Panc1 (cell line): ENCODE measurements at regions not wholly inside any gene's neighbourhood (a gene's known extent, or its start where the extent isn't known, plus 50 kb on each side); places are given as distances from the start of the nearest gene placed in this dataset.

Source experiments
- ATAC-seq: fragments of 200-7000 bp; cut with Tn5 transposase; 2 replicates; pipeline ENCODE4 v1.9.1; 2020; ENCODE audit warnings: mild to moderate bottlenecking, moderate library complexity
- BruUV-seq: library from RNA; stranded (reverse); fragments of 400-500 nt; replicated peaks from 2 replicates; lab custom pipeline; 2021; lab: Mats Ljungman, UMichigan
- CTCF ChIA-PET: fragments of 300-600 bp; sonication (Branson Sonifier 250); formaldehyde crosslinking; loops from one replicate; lab custom pipeline; 2022; ENCODE audit warnings: antibody characterized with exemption; lab: Charles Lee
- POLR2A ChIA-PET: fragments of 300-600 bp; sonication (Branson Sonifier 250); formaldehyde crosslinking; loops from one replicate; lab custom pipeline; 2022; ENCODE audit warnings: antibody characterized with exemption; lab: Charles Lee
- DNase-seq: peaks from one replicate; pipeline ENCODE4 v3.0.0-alpha.2; 2010; ENCODE audit warnings: low read depth, low spot score
- H3K27ac ChIP-seq: 2 replicates; pipeline ENCODE4 v1.5.1; 2011; ENCODE audit warnings: mild to moderate bottlenecking, low read length, inconsistent platforms
- H3K27me3 ChIP-seq: fragments of 200-500 bp; sonication (Bioruptor generic); 2 replicates; pipeline ENCODE4 v1.6.0; 2014; ENCODE audit warnings: low read length, inconsistent platforms; ENCODE audit not compliant: control insufficient read depth, insufficient read depth
- H3K36me3 ChIP-seq: fragments of 200-500 bp; sonication (Bioruptor generic); 2 replicates; pipeline ENCODE4 v1.5.1; 2014; ENCODE audit warnings: inconsistent platforms, mild to moderate bottlenecking, low read length, moderate library complexity; ENCODE audit not compliant: control insufficient read depth, insufficient read depth
- H3K4me1 ChIP-seq: 2 replicates; pipeline ENCODE4 v1.5.1; 2011; ENCODE audit warnings: inconsistent platforms, mild to moderate bottlenecking, low read length, moderate library complexity; ENCODE audit not compliant: control insufficient read depth, insufficient read depth
- H3K4me3 ChIP-seq, 2 experiments: 2 replicates each; pipeline ENCODE4 v1.5.1; 2011 to 2012; ENCODE audit warnings: low read depth in 2 of 2, low read length in 2 of 2, mild to moderate bottlenecking in 2 of 2, inconsistent platforms in 1 of 2, moderate library complexity in 1 of 2
- H3K9me3 ChIP-seq: fragments of 200-500 bp; sonication (Bioruptor generic); 2 replicates; pipeline ENCODE4 v1.5.1; 2014; ENCODE audit warnings: low read depth, mild to moderate bottlenecking, inconsistent platforms, low read length, moderate library complexity; ENCODE audit not compliant: control insufficient read depth, insufficient read depth
- POLR2AphosphoS5 ChIP-seq: IDR thresholded peaks from 2 replicates; pipeline ENCODE4 v1.6.1; 2012; ENCODE audit warnings: mild to moderate bottlenecking, low read depth, low read length, moderate library complexity
- SIN3A ChIP-seq: IDR thresholded peaks from 2 replicates; pipeline ENCODE4 v1.6.1; 2012; ENCODE audit warnings: low read depth, mild to moderate bottlenecking, low read length, moderate library complexity, borderline replicate concordance; ENCODE audit not compliant: insufficient read depth
- TCF7L2 ChIP-seq: IDR thresholded peaks from 2 replicates; pipeline ENCODE4 v1.6.1; 2011; ENCODE audit warnings: mild to moderate bottlenecking, low read depth, low read length, inconsistent platforms
- in situ Hi-C: cut with HindIII; loops from 2 replicates; pipeline ENCODE4 v1.10.0; 2016; ENCODE audit warnings: low sequenced_read_pairs, low pct_unique_long_range_greater_than_20kb
- intact Hi-C: fragments of 100-400 bp; cut with micrococcal nuclease; formaldehyde crosslinking; loops from one replicate; pipeline ENCODE4 v1.10.0; 2022; ENCODE audit not compliant: unreplicated experiment
- TF ChIP-seq, protein P1 (sequence below), 2 experiments: IDR thresholded peaks; 2 replicates each; pipeline ENCODE4 v1.6.1; 2011 to 2012; ENCODE audit warnings: low read depth in 2 of 2, control low read depth in 1 of 2, low read length in 1 of 2, mild to moderate bottlenecking in 1 of 2, moderate library complexity in 1 of 2; ENCODE audit not compliant: insufficient read depth in 1 of 2
- TF ChIP-seq, protein P2 (sequence below): fragments of 450-650 bp; IDR thresholded peaks from 2 replicates; pipeline ENCODE4 v1.5.1; 2017; ENCODE audit warnings: mild to moderate bottlenecking

DNA sequence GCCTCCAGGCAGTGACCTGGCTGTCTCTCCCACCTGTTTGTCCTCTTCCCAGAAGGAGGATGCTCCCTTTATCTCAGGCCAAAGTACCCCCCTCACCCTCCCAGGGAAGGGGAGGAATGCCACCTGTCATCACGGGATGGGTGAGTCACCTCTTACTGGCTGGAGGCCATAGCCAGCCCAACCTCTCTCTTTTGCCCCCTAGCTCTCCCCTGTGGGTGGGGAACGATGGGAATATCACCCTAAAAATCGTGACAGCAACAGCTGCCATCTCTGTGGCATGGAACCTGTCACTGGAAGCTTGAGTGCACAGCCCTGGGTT, 137.5 kb upstream of the PTPN1 start:
- BruUV-seq, result no TSS peak
- no peaks in the 10 kb centered on the region for H3K9me3 ChIP-seq
- TF ChIP-seq, protein P1, sequence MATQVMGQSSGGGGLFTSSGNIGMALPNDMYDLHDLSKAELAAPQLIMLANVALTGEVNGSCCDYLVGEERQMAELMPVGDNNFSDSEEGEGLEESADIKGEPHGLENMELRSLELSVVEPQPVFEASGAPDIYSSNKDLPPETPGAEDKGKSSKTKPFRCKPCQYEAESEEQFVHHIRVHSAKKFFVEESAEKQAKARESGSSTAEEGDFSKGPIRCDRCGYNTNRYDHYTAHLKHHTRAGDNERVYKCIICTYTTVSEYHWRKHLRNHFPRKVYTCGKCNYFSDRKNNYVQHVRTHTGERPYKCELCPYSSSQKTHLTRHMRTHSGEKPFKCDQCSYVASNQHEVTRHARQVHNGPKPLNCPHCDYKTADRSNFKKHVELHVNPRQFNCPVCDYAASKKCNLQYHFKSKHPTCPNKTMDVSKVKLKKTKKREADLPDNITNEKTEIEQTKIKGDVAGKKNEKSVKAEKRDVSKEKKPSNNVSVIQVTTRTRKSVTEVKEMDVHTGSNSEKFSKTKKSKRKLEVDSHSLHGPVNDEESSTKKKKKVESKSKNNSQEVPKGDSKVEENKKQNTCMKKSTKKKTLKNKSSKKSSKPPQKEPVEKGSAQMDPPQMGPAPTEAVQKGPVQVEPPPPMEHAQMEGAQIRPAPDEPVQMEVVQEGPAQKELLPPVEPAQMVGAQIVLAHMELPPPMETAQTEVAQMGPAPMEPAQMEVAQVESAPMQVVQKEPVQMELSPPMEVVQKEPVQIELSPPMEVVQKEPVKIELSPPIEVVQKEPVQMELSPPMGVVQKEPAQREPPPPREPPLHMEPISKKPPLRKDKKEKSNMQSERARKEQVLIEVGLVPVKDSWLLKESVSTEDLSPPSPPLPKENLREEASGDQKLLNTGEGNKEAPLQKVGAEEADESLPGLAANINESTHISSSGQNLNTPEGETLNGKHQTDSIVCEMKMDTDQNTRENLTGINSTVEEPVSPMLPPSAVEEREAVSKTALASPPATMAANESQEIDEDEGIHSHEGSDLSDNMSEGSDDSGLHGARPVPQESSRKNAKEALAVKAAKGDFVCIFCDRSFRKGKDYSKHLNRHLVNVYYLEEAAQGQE (IDR thresholded peaks at IDR 0.05; ENCODE audit: insufficient read depth in 1 of 2, low read depth in 2 of 2, low read length in 1 of 2), result no peak
- TF ChIP-seq TCF7L2 (no peak), SIN3A (no peak), POLR2AphosphoS5 (no peak)
- TF ChIP-seq, protein P2, sequence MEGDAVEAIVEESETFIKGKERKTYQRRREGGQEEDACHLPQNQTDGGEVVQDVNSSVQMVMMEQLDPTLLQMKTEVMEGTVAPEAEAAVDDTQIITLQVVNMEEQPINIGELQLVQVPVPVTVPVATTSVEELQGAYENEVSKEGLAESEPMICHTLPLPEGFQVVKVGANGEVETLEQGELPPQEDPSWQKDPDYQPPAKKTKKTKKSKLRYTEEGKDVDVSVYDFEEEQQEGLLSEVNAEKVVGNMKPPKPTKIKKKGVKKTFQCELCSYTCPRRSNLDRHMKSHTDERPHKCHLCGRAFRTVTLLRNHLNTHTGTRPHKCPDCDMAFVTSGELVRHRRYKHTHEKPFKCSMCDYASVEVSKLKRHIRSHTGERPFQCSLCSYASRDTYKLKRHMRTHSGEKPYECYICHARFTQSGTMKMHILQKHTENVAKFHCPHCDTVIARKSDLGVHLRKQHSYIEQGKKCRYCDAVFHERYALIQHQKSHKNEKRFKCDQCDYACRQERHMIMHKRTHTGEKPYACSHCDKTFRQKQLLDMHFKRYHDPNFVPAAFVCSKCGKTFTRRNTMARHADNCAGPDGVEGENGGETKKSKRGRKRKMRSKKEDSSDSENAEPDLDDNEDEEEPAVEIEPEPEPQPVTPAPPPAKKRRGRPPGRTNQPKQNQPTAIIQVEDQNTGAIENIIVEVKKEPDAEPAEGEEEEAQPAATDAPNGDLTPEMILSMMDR, result no peak
- no peaks in the 10 kb centered on the region for H3K36me3 ChIP-seq
- ATAC-seq, result no peak
- peaks cover 15% of the 10 kb centered on the region for H3K4me1 ChIP-seq
- H3K4me3 ChIP-seq, result no peak overlapping the region
- intact Hi-C loops, result no loop called here
- in situ Hi-C loops, result no loop called here
- no peak overlapping the region; the same call in 1 of the 2 replicates for H3K27ac ChIP-seq
- no peak for DNase-seq
- POLR2A ChIA-PET, result no interaction called here
- CTCF ChIA-PET, result no interaction called here
- H3K27me3 ChIP-seq, result no peaks in the 10 kb centered on the region

DNA sequence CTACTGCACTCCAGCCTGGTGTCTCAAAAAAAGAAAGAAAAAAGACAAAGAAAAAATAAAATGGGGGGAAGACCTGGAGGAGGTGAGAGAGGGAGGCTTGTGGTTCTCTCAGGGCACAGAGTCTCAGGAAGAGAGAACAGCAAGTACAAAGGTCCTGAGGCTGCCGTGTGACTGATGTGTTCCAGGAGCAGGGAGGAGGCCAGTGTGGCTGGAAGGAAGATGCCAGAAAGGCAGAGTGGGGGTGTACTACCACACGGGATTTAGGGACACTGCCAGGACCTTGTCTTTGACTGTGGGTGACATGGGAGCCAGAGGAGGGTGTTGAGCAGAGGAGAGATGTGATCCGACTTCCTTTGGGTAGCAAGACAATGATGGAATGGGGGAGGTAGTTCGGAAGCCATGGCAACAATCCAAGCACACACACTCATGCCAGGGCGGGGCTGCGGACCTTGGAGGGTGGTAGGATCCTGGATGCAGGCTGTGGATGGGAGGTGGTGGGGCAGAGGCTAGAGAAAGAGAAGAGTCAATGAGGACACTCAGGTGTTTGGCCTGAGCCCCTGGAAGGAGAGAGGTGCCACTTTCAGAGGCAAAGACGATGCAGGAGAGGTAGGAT, 136.4 kb upstream of the PTPN1 start:
- no peak for TF ChIP-seq TCF7L2
- TF ChIP-seq POLR2AphosphoS5, result no peak
- no peak for TF ChIP-seq SIN3A
- TF ChIP-seq, protein P1 (IDR thresholded peaks at IDR 0.05; ENCODE audit: insufficient read depth in 1 of 2, low read depth in 2 of 2, low read length in 1 of 2), result no peak
- TF ChIP-seq, protein P2, result no peak
- Histone ChIP-seq H3K4me1 (peaks cover 17% of the 10 kb centered on the region), H3K27ac (no peak overlapping the region), H3K27me3 (no peaks in the 10 kb centered on the region), H3K36me3 (no peaks in the 10 kb centered on the region), H3K4me3 (no peak overlapping the region), H3K9me3 (no peaks in the 10 kb centered on the region)
- no peak for DNase-seq
- CTCF ChIA-PET, result no interaction called here
- POLR2A ChIA-PET, result no interaction called here
- BruUV-seq, result no TSS peak
- in situ Hi-C loops (no loop called here), intact Hi-C loops (no loop called here)
- ATAC-seq, result no peak
